Fibroblast of skin of right quadriceps (primary cell): ENCODE measurements at regions not wholly inside any gene's neighbourhood (a gene's known extent, or its start where the extent isn't known, plus 50 kb on each side); places are given as distances from the start of the nearest gene placed in this dataset.
"Not testable (repeated sequence)": the region's sequence is repeated elsewhere in the genome, so short reads cannot be mapped to it uniquely, and the experiment has no call there.

Experiments used
- DNase-seq: peaks from one replicate; pipeline ENCODE4 v3.0.0-alpha.2; 2013

DNA sequence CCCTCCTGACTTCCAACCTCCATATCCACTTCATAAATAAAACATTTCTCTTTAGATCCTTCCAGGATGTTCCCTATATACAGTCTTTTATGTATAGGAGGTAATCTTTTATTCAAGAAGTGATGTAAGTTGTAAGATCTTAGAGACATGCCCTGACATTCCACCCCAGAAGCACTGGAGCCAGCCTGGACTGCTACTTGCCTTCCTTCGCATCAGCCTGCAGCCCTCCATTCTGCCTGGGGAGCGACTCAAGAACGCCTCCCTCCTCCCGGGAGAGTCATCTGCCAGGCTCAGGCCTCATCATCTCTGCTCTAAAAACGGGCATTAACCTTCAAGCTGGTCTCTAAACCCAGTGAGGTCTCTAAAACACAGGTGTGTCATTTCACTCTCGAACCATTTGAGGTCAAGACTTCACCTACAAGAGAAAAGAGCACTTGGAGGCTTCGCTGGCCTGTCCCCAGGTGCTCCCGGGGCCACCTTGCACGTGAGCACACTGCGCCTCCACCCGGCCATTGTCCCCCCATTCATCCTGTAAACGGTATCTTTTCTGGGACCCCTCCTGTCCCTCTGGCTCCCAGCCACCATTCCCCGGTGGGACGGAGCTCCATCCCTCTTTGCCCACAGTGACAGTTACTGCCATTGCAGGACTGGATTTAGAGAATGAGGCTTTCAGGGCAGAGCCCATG, 107.5 kb upstream of the PDE10A start:
- DNase-seq, result peak; percentile 2

DNA sequence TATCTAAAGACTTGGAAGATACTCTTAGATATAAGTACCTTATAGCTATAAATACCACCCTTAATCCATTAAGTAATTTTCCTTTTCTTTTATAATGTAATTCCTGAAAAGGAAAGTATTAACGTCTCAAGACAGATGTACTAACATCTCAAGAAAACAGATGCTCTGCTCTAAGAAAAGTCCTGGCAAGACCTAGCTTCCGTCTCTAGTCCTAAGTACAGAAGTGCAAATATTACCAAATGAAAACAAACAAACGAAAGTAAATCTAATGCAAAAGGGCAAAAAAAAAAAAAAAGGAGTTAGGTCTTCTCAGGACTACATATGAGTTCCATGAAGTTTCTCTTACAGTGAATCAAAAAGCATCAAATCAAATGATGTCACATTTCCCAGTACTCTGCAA, 106.8 kb upstream of the PDE10A start:
- no peak for DNase-seq

DNA sequence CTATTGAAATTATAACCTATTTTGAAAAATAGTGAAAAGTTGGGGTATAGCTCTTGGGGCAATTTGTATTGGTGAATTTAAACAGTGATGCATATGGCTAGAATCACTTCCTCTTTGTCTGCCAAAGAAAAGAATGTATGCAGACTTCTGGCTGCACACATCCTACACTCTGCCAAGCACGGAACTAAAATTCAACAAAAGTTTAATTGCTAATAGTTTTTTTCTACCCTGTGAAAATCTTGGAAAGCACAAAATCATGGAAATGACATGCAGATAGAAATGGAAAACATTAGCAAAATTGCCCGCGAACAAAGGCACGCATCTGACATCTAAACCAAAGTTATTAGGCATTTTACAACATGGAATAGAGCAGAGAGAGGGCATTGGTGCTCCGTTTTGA, 106.4 kb upstream of the PDE10A start:
- DNase-seq, result no peak

DNA sequence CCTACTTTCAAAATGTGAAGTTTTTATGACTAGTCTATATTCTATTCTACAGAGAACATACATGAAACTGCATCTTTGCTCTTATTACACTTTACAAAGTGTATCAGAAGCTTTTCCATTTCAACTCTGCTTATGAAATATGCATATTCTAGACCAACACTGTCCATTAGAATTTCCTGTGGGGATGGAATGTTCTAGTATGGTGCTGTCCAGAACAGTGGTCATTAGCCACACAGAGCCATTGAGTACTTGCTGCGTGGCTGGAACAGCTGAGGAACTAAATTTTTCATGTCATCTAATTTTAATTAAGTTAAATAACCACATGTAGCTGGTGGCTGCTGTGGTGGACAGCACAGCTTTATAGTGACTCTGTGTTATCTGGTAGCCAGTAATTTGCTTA, 105.9 kb upstream of the PDE10A start:
- no peak for DNase-seq

DNA sequence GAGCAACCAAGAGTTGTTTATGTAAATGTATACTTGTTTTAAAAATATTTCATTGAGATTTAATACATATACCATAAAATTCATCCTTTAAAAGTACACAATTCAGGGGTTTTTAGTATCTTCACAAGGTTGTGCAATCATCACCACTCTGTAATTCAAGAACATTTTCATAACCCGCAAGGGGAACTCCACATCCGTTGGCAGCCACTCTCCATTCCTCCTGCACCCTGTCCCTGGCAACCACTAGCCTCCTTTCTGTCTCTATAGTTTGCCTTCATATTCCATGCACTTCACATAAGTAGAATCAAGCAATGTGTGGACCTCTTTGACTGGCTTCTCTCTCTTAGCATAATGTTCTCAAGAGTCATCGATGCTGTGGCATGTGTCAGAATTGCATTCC, 104.2 kb upstream of the PDE10A start:
- DNase-seq, result no peak

DNA sequence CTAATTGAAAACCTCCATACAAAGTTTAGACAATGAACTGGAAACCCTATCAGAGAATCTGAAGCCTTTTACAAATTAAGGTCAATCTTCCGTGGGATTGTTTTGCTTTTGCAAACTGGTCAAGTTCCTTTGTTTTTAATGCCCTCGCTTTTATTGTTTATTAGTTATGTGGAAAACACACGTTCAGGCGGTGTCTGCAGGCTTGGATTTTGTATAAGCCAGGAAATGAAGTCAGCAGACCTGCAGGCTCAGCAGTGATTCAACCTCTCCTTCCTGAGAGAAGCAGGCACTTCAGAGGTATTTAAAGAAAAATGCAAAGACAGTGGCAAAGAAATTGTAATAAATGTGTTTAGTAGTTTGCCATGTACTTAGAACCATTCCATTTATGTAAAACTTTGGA, 103.4 kb upstream of the PDE10A start:
- DNase-seq, result peak; percentile 7

DNA sequence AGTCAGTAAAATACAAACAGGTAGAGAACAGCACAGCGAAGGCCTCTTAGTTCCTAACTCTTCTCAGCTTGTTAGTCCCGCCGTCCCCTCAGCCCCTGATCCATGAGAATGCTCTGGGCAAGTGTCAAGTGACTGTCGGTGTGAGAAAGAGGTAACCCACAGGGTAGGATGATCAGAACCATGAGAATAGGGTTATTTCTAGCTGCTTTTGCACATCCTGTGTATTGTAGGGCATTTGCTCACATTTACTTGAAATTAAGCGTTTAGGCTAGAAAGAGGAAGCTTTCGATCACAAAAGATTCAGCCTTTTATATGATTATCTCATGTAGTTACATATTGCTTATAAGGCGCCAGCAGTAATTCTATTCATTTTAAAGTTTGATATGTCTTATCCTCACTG, 103.0 kb upstream of the PDE10A start:
- DNase-seq, result no peak

DNA sequence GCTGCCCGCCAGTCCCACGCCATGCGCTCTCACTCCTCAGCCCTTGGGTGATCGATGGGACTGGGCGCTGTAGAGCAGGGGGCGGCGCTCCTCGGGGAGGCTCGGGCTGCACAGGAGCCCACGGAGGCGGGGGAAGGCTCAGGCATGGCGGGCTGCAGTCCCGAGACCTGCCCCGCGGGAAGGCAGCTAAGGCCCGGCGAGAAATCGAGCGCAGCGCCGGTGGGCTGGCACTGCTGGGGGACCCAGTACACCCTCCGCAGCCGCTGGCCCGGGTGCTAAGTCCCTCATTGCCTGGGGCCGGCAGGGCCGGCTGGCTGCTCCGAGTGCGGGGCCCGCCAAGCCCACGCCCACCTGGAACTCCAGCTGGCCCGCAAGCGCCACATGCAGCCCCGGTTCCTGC, 102.2 kb upstream of the PDE10A start:
- DNase-seq, result not testable (repeated sequence)

DNA sequence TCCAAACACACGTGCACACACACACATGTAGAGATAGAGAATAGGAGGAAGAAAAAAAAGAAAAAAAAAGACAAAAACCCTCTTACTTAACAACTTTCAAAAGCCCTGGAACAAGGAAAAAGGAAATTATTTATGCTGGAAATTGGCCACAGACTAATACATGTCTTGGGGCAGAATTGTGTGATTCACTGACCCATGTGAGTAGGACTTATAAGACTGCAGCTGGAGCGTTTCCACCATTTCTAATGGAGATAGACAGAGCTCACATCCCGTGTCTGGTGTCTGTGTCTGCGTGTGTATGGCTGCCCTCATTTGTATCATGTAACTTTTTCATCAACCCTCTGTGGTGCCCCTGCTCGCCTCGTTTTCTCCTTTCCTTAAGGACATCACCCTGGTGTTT, 99.8 kb upstream of the PDE10A start:
- peak; percentile 5 for DNase-seq

DNA sequence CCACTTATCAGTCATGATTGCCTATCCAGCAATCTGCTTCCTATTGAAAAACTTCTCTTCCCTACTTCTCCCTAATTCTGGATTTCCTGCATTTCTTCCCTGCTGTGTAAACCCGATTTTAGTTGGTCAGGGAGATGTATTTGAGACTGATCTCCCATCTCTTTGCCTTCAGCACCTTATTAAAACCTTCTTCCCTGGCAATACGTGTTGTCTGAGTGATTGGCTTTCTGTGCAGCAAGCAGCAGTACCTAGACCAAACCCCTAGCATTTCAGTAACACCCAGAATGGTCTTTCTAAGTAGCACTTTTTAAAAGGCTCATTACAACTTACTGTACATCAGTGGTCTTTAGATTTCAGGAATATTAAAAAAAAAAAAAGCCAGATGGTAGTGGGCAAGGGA, 99.1 kb upstream of the PDE10A start:
- no peak for DNase-seq

DNA sequence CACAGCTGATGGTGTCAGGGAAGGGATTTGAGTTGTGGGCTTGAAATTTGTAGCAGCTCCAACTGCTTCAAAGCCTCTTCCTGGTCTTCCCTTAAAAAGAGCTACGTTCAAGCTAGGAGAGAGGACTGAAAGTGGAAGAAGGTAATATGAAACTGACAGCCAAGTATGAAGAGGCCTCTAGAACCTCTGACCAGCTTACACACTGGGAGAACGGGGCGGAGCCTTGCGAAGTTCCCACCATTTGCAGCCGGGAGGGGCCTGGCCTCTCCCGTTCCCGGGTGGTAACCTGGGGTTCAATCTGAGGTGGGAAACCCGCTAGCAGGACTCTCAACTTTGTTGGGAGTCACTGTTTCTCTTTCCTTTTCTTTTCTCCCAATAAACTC, 97.8 kb upstream of the PDE10A start:
- DNase-seq, result no peak

DNA sequence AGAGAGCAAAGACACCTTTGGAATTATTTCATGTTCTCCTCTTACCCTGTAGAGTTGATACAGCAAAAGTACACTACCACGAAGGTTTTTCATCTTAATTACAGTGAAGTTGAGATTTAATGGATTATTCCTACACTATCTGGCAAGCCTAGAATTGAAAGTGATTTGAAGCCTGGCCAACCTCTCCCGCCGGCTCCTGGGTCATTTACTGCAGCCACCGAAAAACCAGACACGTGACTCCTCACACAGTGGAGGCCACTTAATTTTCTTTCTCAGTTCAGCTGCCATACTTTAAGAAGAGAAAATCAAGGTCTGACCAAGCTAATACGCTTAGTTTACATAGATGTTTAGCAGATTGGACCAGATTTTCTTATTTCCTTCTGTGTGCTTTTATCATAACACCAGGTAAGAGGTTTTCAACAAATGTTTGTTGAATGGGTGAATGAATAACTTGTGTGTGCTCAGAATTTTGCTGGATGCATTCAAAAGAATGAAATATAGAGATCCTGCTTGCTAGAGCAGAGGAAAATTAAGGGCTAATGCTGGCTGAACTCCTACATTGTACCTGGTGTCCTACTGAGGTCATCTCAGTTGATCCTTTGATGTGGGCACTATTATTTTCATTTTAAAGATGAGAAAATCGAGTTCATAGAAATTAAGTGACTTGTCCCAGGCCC, 97.2 kb upstream of the PDE10A start:
- DNase-seq, result no peak

DNA sequence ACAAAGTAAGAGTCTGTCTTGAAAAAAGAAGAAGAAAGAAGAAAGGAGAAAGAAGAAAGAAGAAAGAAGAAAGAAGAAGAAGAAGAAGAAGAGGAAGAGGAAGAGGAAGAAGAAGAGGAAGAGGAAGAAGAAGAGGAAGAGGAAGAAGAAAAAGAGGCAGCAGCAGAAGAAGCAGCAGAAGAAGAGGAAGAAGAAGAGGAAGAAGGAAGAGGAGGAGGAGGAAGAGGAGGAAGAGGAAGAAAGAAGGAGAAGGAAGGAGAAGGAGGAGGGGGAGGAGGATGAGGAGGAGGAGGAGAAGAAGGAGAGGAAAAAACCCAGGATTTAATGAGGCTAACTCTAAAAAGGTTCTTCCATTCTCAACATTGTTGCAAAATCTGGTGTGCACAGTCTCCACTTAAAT, 95.4 kb upstream of the PDE10A start:
- DNase-seq, result no peak

DNA sequence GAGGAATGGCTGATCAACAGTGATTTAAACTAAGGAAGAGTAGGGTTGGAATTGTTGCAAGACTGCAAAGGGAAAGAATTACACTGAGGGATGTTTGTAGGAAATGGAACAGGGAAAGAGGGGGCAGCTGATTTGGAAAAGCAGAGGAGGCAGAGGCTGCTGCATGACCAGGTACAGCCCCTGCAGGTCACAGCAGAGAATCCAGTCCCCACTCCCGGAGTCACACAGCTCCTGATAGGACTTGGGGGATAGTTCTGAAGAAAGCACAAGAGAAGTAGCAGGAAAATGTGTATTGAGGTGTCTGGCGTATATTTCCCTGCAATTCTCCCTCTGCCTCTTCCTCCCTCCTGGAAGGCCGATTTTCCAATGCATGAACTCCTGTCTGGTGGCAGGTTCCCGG, 92.5 kb upstream of the PDE10A start:
- no peak for DNase-seq

DNA sequence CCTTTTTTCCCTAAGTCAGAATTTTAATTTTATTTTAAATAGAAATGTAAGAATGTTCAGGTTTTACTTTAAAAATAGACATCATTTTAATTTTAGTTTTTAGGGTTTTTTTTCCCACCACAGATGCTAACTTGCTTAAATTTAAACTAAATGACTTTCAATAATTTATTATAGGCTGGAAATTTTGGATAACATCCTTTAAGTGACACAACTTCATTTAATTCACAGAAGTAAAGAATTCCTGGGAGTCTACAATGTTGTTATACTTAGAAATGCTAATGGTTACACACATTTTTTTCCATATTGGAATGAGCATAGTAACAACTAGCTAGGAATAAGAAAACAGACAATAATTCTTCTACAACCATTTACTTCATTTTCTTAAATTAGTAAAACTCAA, 90.5 kb upstream of the PDE10A start:
- no peak for DNase-seq

DNA sequence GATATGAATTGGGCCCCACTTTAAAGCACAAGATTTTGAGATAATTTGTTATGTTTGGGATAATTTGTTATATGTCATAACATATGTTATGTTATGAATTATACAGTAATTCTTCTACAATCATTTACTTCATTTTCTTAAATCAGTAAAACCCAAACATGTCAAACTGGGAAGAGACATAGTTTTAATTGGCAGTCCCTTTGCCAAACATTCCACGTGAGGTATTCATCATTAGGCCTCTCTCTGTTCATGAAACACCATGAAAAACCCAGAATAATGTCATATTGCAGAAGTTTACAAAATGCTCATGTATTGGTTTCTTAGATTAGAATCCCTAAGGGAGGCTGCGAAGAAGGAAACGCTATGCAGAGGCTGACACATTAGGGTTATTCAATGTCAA, 89.4 kb upstream of the PDE10A start:
- no peak for DNase-seq

DNA sequence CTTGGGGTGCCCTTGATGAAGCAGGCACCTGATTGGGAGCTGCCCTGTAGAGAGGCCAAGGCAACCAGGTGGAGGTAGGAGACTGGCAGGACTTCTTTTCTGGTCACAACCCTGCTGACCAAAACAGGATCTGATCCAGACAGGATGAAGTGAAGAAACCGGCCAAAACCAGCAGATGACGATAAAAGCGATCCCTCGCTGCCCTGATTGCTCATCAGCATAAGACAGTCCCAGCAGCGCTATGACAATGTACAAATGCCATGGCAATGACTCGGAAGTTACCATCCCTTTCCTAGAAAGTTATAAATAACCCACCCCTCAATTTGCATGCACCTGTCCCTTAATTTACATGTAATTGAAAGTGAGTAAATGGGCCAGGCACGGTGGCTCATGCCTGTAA, 88.4 kb upstream of the PDE10A start:
- DNase-seq, result no peak

DNA sequence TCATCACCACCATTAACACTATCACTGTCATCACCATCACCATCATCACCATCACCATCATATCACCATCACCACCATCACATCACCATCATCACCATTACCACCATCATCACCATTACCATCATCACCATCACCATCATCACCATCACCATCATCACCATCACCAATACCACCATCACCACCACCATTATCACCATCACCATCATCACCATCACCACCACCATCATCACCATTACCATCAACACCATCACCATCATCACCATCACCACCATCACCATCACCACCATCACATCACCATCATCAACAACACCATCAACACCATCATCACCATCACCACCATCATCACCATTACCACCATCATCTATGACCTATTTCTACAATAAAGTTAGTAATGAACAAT, 86.1 kb upstream of the PDE10A start:
- DNase-seq, result no peak

DNA sequence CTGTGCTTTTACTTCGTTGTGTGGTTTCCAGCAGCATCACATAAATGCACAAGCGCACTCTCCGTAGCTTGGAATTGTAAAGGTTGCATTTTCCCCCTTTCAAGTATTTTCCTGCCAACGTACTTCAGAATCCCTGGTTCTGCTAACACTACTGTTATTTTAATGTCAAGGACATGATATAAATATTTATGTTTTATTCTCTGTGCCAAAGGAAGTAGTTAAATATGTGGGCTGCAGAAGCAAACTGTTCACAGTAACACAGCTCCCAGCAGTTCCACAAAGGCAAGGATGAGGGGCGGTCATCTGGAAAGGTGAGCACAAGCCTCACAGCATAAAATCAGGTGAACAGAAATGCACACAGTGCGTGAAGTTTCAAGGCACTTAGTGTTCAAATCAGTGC, 85.3 kb upstream of the PDE10A start:
- DNase-seq, result no peak

DNA sequence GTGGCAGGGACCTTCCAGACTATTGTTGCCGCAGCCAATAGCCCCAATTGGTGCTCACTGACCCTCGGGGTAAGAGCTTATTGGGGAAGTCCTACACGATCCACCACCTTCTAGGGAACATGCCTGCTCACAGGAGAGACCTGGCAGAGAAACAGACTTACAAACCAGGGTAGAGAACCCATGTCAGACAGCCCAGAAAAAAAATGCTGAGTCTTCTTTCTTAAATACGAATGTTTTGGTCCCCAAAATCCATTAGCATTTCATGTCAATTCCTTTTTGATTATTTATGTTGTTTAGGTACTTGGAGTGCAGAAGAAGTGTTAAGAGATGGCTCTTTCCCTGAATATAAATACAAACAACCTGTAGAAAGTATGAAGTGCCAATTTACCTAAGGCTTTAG, 84.9 kb upstream of the PDE10A start:
- no peak for DNase-seq

DNA sequence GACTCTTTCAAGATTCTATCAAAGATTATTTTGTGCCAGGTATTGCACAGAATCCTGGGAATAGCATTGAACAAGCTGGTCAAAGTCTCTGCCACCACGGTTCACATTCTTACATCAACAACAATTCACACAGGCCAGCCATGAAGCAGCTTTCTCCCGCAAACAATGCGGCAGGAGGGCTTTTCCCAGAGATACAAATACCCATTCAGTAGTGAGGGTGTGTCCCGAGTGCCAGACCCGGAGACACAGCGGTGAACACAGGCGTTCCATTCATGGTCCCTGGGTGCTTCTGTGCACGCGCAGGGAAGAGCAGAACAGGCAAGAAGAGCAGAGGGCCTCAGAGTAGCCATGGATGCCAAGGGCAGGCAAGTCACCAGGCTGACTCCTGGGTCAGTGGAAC, 83.3 kb upstream of the PDE10A start:
- DNase-seq, result no peak

DNA sequence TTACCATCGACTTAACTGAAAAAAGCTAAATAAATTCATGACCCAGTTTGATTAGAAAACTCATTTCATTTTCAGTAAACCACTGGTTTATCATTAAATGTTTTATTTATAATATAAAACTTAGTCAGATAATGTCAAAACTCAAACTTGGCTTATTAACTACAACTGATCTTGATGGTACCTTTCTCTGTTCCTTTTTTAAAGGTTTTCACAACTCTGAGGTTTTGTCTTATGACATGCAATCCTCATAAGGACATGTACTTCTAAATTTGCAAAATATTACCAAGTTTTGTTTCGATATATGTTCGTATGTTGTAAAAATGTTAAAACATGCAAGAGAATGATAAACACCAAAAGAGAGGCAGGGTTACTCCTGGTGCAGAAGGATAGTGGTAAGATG, 82.5 kb upstream of the PDE10A start:
- DNase-seq, result no peak

DNA sequence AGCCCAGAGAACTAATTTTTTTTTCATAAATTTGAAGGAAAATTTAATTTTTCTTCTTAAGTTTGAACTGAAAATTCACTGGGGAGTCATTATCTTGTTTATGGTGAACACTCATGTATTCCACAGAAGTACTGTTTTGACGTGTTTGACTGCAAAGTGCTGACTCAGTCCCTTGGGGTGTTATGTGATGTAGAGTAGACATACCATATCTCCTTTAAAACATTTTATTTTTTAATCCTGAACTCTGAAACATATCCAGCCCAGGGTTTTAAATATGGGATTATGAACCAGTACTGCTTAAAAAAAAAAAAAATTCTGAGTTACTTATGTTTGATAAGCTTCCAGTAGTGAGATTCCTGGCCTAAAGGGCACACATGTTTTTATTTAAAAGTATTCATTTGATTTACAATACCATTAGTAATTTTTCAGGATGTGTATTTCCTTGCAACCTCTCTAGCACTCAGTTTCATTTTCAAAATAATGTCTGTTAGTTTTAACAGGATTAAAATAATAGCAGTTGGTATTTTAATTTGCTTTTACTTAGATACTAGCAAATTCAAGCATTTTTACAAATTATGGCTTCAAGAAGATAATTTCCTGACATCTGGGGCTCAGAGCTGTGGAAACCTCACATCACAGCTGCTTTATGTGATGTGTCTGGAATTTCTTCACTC, 81.7 kb upstream of the PDE10A start:
- DNase-seq, result peak; percentile 67

DNA sequence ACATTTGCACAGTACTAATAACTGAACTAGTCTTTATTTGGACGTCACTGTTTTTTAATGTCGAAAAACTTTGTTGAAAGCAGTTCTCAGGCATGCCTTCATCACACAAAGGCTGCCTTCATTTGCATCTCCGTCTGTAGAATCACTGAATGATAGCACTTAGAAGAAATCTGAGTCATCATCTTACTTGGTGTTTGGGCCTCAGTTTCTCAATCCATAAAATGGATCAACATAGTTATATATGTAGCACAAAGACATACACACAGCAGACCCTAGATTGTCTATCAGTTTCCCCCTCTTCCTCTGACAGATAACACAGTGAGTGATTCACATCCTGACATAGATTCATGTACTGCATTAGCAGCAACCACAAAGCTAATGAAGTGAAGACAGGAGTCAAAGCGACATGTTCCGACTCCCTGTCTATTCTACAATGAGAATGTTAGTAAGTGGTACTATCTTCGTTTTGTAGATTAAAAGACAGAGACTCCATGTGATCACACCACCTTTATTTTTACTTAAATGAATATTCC, 80.4 kb upstream of the PDE10A start:
- no peak for DNase-seq
